ENCODE measurements at regions not wholly inside any gene's neighbourhood (a gene's known extent, or its start where the extent isn't known, plus 50 kb on each side); places are given as distances from the start of the nearest gene placed in this dataset.

GRCh38 chr7:155925682-155926081 lies 113.4 kb upstream of the SHH start:
- Histone ChIP-seq H3K27me3 (replicated peaks; ENCODE audit: insufficient read depth) (no peaks in the 10 kb centered on the region), H3K9me3 (no peaks in the 10 kb centered on the region), H3K4me3 (no peak overlapping the region), H3K4me1 (replicated peaks) (no peaks in the 10 kb centered on the region), H3K36me3 (no peaks in the 10 kb centered on the region), H3K27ac (no peak overlapping the region)
- DNase-seq (ENCODE audit: low spot score), result no peak
- intact Hi-C loops (cut with DNase I), result no loop called here
- no peak for TF ChIP-seq POLR2A (IDR thresholded peaks at IDR 0.05)
- TF ChIP-seq, protein P1, sequence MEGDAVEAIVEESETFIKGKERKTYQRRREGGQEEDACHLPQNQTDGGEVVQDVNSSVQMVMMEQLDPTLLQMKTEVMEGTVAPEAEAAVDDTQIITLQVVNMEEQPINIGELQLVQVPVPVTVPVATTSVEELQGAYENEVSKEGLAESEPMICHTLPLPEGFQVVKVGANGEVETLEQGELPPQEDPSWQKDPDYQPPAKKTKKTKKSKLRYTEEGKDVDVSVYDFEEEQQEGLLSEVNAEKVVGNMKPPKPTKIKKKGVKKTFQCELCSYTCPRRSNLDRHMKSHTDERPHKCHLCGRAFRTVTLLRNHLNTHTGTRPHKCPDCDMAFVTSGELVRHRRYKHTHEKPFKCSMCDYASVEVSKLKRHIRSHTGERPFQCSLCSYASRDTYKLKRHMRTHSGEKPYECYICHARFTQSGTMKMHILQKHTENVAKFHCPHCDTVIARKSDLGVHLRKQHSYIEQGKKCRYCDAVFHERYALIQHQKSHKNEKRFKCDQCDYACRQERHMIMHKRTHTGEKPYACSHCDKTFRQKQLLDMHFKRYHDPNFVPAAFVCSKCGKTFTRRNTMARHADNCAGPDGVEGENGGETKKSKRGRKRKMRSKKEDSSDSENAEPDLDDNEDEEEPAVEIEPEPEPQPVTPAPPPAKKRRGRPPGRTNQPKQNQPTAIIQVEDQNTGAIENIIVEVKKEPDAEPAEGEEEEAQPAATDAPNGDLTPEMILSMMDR (IDR thresholded peaks at IDR 0.05), result no peak
- TF ChIP-seq POLR2AphosphoS5 (IDR thresholded peaks at IDR 0.05), result no peak
- WGBS, result 84% methylated on average over 14 of the region's 14 CpGs

DNA sequence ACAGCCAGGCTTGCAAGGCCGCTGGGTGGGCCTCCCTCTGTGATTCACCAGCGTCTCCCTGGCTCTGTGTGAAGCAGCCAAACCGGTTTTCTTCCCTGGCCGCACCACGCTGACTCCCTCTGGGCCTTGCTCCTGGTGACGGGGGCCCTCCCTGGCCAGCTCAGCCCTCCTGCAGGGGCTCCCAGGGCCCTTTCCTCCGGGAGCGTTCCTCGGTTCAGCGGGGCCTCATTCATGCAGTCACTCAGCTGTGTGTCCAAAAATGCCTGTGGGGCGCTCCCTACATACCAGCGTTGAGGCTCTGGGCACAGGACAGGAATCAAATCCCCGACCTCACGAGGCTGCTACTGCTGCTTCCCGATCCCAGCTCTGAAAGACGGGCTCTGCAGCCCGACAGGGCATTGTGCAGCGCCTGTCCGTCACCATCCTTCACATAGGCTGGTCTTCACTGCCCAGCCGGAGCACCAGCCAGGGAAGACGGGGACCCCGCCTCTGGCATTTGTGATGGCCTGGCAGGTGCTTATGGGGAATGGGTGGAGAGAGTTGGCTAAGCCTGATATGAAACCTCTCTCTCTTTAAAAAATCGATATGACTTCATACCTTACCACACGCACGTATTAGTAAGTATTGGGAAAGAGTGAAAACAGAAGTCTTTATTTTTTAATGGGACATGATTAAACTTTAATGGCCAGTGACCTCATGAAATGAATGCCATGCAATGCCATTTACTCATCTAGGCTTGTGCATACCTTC lies 110.0 kb upstream of the SHH start:
- peak; percentile 79 for DNase-seq (ENCODE audit: low spot score)
- no peak overlapping the region for H3K4me3 ChIP-seq
- TF ChIP-seq POLR2A (IDR thresholded peaks at IDR 0.05) (no peak), POLR2AphosphoS5 (IDR thresholded peaks at IDR 0.05) (peak; percentile 50)
- no peaks in the 10 kb centered on the region for H3K9me3 ChIP-seq
- no peaks in the 10 kb centered on the region for H3K36me3 ChIP-seq
- no peaks in the 10 kb centered on the region for H3K27me3 ChIP-seq (replicated peaks; ENCODE audit: insufficient read depth)
- WGBS, result 58% methylated on average over 25 of the region's 25 CpGs
- H3K27ac ChIP-seq, result no peak overlapping the region
- H3K4me1 ChIP-seq (replicated peaks), result no peaks in the 10 kb centered on the region
- intact Hi-C loops (cut with DNase I), result no loop called here

- H3K4me3 ChIP-seq, result no peak overlapping the region
- H3K36me3 ChIP-seq, result no peaks in the 10 kb centered on the region
- H3K27me3 ChIP-seq (replicated peaks; ENCODE audit: insufficient read depth), result no peaks in the 10 kb centered on the region
- intact Hi-C loops (cut with DNase I), result no loop called here
- 73% methylated on average over 10 of the region's 10 CpGs for WGBS
- no peaks in the 10 kb centered on the region for H3K4me1 ChIP-seq (replicated peaks)
- no peak overlapping the region for H3K27ac ChIP-seq
- no peak for TF ChIP-seq POLR2AphosphoS5 (IDR thresholded peaks at IDR 0.05)
- TF ChIP-seq, protein P1 (IDR thresholded peaks at IDR 0.05), result no peak
- TF ChIP-seq POLR2A (IDR thresholded peaks at IDR 0.05), result no peak
- DNase-seq (ENCODE audit: low spot score), result no peak
- no peaks in the 10 kb centered on the region for H3K9me3 ChIP-seq
Measured at GRCh38 chr7:155921804-155922066, 109.5 kb upstream of the SHH start.

GRCh38 chr7:155921086-155921803 lies 109.0 kb upstream of the SHH start:
- no peaks in the 10 kb centered on the region for H3K27me3 ChIP-seq (replicated peaks; ENCODE audit: insufficient read depth)
- WGBS, result 86% methylated on average over 12 of the region's 12 CpGs

GRCh38 chr7:155920068-155920461 lies 107.8 kb upstream of the SHH start:
- Histone ChIP-seq H3K4me1 (replicated peaks) (no peaks in the 10 kb centered on the region), H3K4me3 (no peak overlapping the region), H3K9me3 (no peaks in the 10 kb centered on the region), H3K27me3 (replicated peaks; ENCODE audit: insufficient read depth) (no peaks in the 10 kb centered on the region), H3K36me3 (no peaks in the 10 kb centered on the region), H3K27ac (no peak overlapping the region)
- intact Hi-C loops (cut with DNase I), result no loop called here
- 96% methylated on average over 11 of the region's 11 CpGs for WGBS
- DNase-seq (ENCODE audit: low spot score), result no peak
- TF ChIP-seq POLR2AphosphoS5 (IDR thresholded peaks at IDR 0.05) (no peak), POLR2A (IDR thresholded peaks at IDR 0.05) (no peak)
- TF ChIP-seq, protein P1 (IDR thresholded peaks at IDR 0.05), result no peak

More at GRCh38 chr7:155921086-155921803, 109.0 kb upstream of the SHH start:
- no peaks in the 10 kb centered on the region for H3K4me1 ChIP-seq (replicated peaks)
- H3K4me3 ChIP-seq, result no peak overlapping the region
- intact Hi-C loops (cut with DNase I), result no loop called here
- H3K27ac ChIP-seq, result no peak overlapping the region
- no peaks in the 10 kb centered on the region for H3K36me3 ChIP-seq
- H3K9me3 ChIP-seq, result no peaks in the 10 kb centered on the region
- TF ChIP-seq, protein P1 (IDR thresholded peaks at IDR 0.05), result no peak
- no peak for TF ChIP-seq POLR2A (IDR thresholded peaks at IDR 0.05)
- TF ChIP-seq POLR2AphosphoS5 (IDR thresholded peaks at IDR 0.05), result no peak
- DNase-seq (ENCODE audit: low spot score), result no peak
